Neural cell (in vitro differentiated cells): ENCODE measurements at regions not wholly inside any gene's neighbourhood (a gene's known extent, or its start where the extent isn't known, plus 50 kb on each side); places are given as distances from the start of the nearest gene placed in this dataset.

Experiments used
- EP300 ChIP-seq: fragments of 450-650 bp; conservative IDR thresholded peaks from 2 replicates; pipeline ENCODE4 v1.6.1; 2014; ENCODE audit warnings: antibody characterized with exemption, mild to moderate bottlenecking, moderate library complexity; ENCODE audit not compliant: poor library complexity, severe bottlenecking
- POLR2AphosphoS5 ChIP-seq: IDR thresholded peaks from 2 replicates; pipeline ENCODE4 v1.6.1; 2012
- RAD21 ChIP-seq: fragments of 450-650 bp; conservative IDR thresholded peaks from 2 replicates; pipeline ENCODE4 v1.6.1; 2014; ENCODE audit warnings: antibody characterized with exemption, mild to moderate bottlenecking, moderate library complexity
- TAF1 ChIP-seq: IDR thresholded peaks from 2 replicates; pipeline ENCODE4 v1.6.1; 2012; ENCODE audit warnings: low read depth
- TF ChIP-seq, protein P1 (sequence below): fragments of 450-650 bp; IDR thresholded peaks from 2 replicates; pipeline ENCODE4 v1.5.1; 2014; ENCODE audit warnings: antibody characterized with exemption, mild to moderate bottlenecking, moderate library complexity; ENCODE audit not compliant: poor library complexity, severe bottlenecking
- TF ChIP-seq, protein P2 (sequence below): IDR thresholded peaks from 2 replicates; pipeline ENCODE4 v1.6.1; 2012; ENCODE audit warnings: borderline replicate concordance

DNA sequence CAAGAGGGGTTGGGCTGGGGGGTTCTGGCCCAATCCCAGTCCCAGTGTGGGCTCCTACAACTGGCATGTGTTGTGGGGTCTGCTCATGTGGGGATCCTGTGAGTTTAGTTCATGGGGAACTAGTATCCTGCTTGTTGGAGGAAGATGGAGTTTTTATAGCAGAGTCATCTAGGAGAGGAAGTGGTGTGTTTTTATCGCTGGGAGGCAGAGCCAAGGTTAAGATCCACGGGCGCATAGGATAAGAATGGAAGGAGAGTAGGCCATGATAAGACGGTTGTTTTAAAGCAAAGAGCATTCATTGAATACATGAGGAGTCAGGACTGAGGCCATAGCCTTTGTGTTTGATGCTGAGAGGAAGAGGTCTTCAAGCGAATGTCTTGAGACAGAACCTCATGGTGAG is 211.6 kb upstream of the COBL start:
- TF ChIP-seq TAF1 (no peak), POLR2AphosphoS5 (no peak), EP300 (no peak), RAD21 (no peak)
- TF ChIP-seq, protein P1, sequence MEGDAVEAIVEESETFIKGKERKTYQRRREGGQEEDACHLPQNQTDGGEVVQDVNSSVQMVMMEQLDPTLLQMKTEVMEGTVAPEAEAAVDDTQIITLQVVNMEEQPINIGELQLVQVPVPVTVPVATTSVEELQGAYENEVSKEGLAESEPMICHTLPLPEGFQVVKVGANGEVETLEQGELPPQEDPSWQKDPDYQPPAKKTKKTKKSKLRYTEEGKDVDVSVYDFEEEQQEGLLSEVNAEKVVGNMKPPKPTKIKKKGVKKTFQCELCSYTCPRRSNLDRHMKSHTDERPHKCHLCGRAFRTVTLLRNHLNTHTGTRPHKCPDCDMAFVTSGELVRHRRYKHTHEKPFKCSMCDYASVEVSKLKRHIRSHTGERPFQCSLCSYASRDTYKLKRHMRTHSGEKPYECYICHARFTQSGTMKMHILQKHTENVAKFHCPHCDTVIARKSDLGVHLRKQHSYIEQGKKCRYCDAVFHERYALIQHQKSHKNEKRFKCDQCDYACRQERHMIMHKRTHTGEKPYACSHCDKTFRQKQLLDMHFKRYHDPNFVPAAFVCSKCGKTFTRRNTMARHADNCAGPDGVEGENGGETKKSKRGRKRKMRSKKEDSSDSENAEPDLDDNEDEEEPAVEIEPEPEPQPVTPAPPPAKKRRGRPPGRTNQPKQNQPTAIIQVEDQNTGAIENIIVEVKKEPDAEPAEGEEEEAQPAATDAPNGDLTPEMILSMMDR = no peak
- TF ChIP-seq, protein P2, sequence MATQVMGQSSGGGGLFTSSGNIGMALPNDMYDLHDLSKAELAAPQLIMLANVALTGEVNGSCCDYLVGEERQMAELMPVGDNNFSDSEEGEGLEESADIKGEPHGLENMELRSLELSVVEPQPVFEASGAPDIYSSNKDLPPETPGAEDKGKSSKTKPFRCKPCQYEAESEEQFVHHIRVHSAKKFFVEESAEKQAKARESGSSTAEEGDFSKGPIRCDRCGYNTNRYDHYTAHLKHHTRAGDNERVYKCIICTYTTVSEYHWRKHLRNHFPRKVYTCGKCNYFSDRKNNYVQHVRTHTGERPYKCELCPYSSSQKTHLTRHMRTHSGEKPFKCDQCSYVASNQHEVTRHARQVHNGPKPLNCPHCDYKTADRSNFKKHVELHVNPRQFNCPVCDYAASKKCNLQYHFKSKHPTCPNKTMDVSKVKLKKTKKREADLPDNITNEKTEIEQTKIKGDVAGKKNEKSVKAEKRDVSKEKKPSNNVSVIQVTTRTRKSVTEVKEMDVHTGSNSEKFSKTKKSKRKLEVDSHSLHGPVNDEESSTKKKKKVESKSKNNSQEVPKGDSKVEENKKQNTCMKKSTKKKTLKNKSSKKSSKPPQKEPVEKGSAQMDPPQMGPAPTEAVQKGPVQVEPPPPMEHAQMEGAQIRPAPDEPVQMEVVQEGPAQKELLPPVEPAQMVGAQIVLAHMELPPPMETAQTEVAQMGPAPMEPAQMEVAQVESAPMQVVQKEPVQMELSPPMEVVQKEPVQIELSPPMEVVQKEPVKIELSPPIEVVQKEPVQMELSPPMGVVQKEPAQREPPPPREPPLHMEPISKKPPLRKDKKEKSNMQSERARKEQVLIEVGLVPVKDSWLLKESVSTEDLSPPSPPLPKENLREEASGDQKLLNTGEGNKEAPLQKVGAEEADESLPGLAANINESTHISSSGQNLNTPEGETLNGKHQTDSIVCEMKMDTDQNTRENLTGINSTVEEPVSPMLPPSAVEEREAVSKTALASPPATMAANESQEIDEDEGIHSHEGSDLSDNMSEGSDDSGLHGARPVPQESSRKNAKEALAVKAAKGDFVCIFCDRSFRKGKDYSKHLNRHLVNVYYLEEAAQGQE = no peak
